Heart left ventricle (tissue), 16 donors: ENCODE measurements at regions not wholly inside any gene's neighbourhood (a gene's known extent, or its start where the extent isn't known, plus 50 kb on each side); places are given as distances from the start of the nearest gene placed in this dataset.
"Not testable (repeated sequence)": the region's sequence is repeated elsewhere in the genome, so short reads cannot be mapped to it uniquely, and the experiment has no call there.

ENCODE experiments used
- ATAC-seq, 4 donors: fragments of 200-7000 bp; cut with Tn5 transposase; one replicate each; pipeline ENCODE4 v1.9.1; 2020 to 2022; ENCODE audit warnings: moderate library complexity in 4 of 4, mild to moderate bottlenecking in 3 of 4, moderate number of reproducible peaks in 1 of 4
- DNase-seq, 5 donors: peaks; one replicate each; pipeline ENCODE4 v3.0.0-alpha.2; 2020
- H3K27ac ChIP-seq, 12 donors: fragments of 200-600 bp; sonication (generic) in 4 of 12; one replicate each; pipeline versions ENCODE4 v1.5.0 to v1.8.0; 2016 to 2022; ENCODE audit warnings: mild to moderate bottlenecking in 2 of 12
- H3K27me3 ChIP-seq, 9 donors: fragments of 200-600 bp; sonication (generic) in 2 of 9; one replicate each; pipeline versions ENCODE4 v1.5.1 to v1.8.0; 2016 to 2022; ENCODE audit warnings: mild to moderate bottlenecking in 3 of 9
- H3K36me3 ChIP-seq, 9 donors: fragments of 200-600 bp; sonication (generic) in 2 of 9; one replicate each; pipeline versions ENCODE4 v1.5.0 to v1.8.0; 2018 to 2022; ENCODE audit warnings: mild to moderate bottlenecking in 2 of 9
- H3K4me1 ChIP-seq, 12 donors: fragments of 200-600 bp; sonication (generic) in 4 of 12; one replicate each; pipeline versions ENCODE4 v1.5.0 to v1.8.0; 2016 to 2022; ENCODE audit warnings: mild to moderate bottlenecking in 3 of 12
- H3K4me3 ChIP-seq, 12 donors: fragments of 200-600 bp; sonication (generic) in 4 of 12; one replicate each; pipeline versions ENCODE4 v1.5.0 to v1.8.0; 2017 to 2022; ENCODE audit warnings: mild to moderate bottlenecking in 9 of 12, moderate library complexity in 4 of 12
- H3K9me3 ChIP-seq, 12 donors: fragments of 200-600 bp; sonication (generic) in 4 of 12; one replicate each; pipeline versions ENCODE4 v1.5.0 to v1.8.0; 2016 to 2022; ENCODE audit warnings: mild to moderate bottlenecking in 1 of 12
- CTCF ChIP-seq, 12 donors: fragments of 200-600 bp; sonication (generic) in 4 of 12; IDR thresholded peaks; one replicate each; pipeline versions ENCODE4 v1.5.0 to v1.8.0; 2018 to 2022; ENCODE audit warnings: antibody characterized with exemption in 12 of 12, mild to moderate bottlenecking in 5 of 12
- POLR2A ChIP-seq, 2 donors: fragments of 450-650 bp; IDR thresholded peaks; one replicate each; pipeline ENCODE4 v1.6.1; 2017; ENCODE audit warnings: antibody characterized with exemption in 2 of 2, mild to moderate bottlenecking in 2 of 2, moderate library complexity in 2 of 2
- WGBS, 4 donors: extraction: QIAGEN DNeasy Blood & Tissue Kit in 2 of 4; methylation state at CpG; one replicate each; pipeline versions ENCODE4 v1.1.5 to v1.1.7; 2013 to 2018; 5-methylcytosine and 5-hydroxymethylcytosine counted together
- intact Hi-C, 10 donors: fragments of 100-400 bp; cut with DNase I; formaldehyde crosslinking; loops; one replicate each; pipeline versions ENCODE4 v1.11.1 to v1.14.2; 2022
- donor health status: ischemic (EF 13 %, LVEDD 7.1; RV severe dilation, severe dysfunction).
- donor health status: healthy with polysubstance abuse.
- donor health status: DM: no; HTN: yes; CAD: no.
- donor health status: DM: no; HTN: no; CAD: no.
- donor health status: ischemic (EF 25% LVEDD 6.9; RV normal size, moderate dysfunction).
- donor health status: ischemic (EF 25% LVEDD 5.7; RV mildly dilated, moderate dysfunction).
- donor health status: healthy.
- donor health status: DM: yes; HTN: yes; CAD: no.
- donor health status: ischemic (EF 35%, LVEDD 5.7; RV mildly dilated, moderate dysfunction).
- donor health status: nonischemic (EF 11% LVEDD 7.7; RV severe dilation, severe dysfunction).
- donor health status: DM: yes; HTN: yes; CAD: no.
- donor health status: PGD.
- donor health status: ischemic (EF 29% LVEDD 5.4; RV normal size, mild dysfunction).
- donor health status: nonischemic (EF 23%, LVEDD 6.1; RV moderate dilation, normal function).

- no peaks in the 10 kb centered on the region for H3K4me1 ChIP-seq
- WGBS, 4 donors, result 51 to 64% (median 62%) methylated on average over 2 of the region's 2 CpGs
- TF ChIP-seq CTCF (IDR thresholded peaks at IDR 0.05) (no peak), POLR2A (IDR thresholded peaks at IDR 0.05) (no peak)
- intact Hi-C loops, result no loop called here
- no peaks in the 10 kb centered on the region for H3K27me3 ChIP-seq
- no peak for ATAC-seq
- no peak overlapping the region for H3K4me3 ChIP-seq
- DNase-seq, result no peak
- H3K36me3 ChIP-seq, result no peaks in the 10 kb centered on the region
- no peak overlapping the region for H3K27ac ChIP-seq
- no peaks in the 10 kb centered on the region for H3K9me3 ChIP-seq
Measured at GRCh38 chr16:59113004-59113670, 379.0 kb upstream of the GOT2 start.

GRCh38 chr16:59111280-59111679 is 377.2 kb upstream of the GOT2 start:
- Histone ChIP-seq H3K4me3 (no peak overlapping the region), H3K27ac (no peak overlapping the region), H3K27me3 (no peaks in the 10 kb centered on the region), H3K9me3 (no peaks in the 10 kb centered on the region), H3K4me1 (no peaks in the 10 kb centered on the region), H3K36me3 (no peaks in the 10 kb centered on the region)
- no peak for ATAC-seq
- intact Hi-C loops, result no loop called here
- DNase-seq, result no peak
- TF ChIP-seq CTCF (IDR thresholded peaks at IDR 0.05) (no peak), POLR2A (IDR thresholded peaks at IDR 0.05) (no peak)

- ATAC-seq (no peak), DNase-seq (no peak)
- H3K36me3 ChIP-seq, result no peaks in the 10 kb centered on the region
- 47 to 69% (median 47%) methylated on average over 2 of the region's 2 CpGs for WGBS, 4 donors
- H3K4me1 ChIP-seq, result no peaks in the 10 kb centered on the region
- H3K27me3 ChIP-seq, result no peaks in the 10 kb centered on the region
- no peak overlapping the region for H3K4me3 ChIP-seq
- no peak overlapping the region for H3K27ac ChIP-seq
- intact Hi-C loops, result no loop called here
- TF ChIP-seq POLR2A (IDR thresholded peaks at IDR 0.05), result no peak
- TF ChIP-seq CTCF (IDR thresholded peaks at IDR 0.05), result no peak
- H3K9me3 ChIP-seq, result no peaks in the 10 kb centered on the region
Measured at GRCh38 chr16:59108374-59108773, 374.3 kb upstream of the GOT2 start.

GRCh38 chr16:59096682-59097081 is 362.6 kb upstream of the GOT2 start:
- ATAC-seq, H3K4me1 ChIP-seq, H3K36me3 ChIP-seq, DNase-seq, intact Hi-C loops, H3K27ac ChIP-seq, H3K9me3 ChIP-seq, H3K4me3 ChIP-seq, H3K27me3 ChIP-seq: not testable (repeated sequence)
- WGBS, 4 donors, result 82 to 93% (median 90%) methylated on average over 8 to 9 of the region's 9 CpGs

GRCh38 chr16:59090541-59090940 is 356.4 kb upstream of the GOT2 start:
- H3K27me3 ChIP-seq, result no peaks in the 10 kb centered on the region
- H3K4me1 ChIP-seq, result no peaks in the 10 kb centered on the region
- TF ChIP-seq POLR2A (IDR thresholded peaks at IDR 0.05) (no peak), CTCF (IDR thresholded peaks at IDR 0.05) (no peak)
- 75 to 78% (median 76%) methylated on average over 1 of the region's 1 CpG for WGBS, 4 donors
- intact Hi-C loops, result no loop called here
- no peaks in the 10 kb centered on the region for H3K36me3 ChIP-seq
- H3K27ac ChIP-seq, result no peak overlapping the region
- ATAC-seq (no peak), DNase-seq (no peak)
- no peak overlapping the region for H3K4me3 ChIP-seq
- no peaks in the 10 kb centered on the region for H3K9me3 ChIP-seq
